IMR-90 (cell line): ENCODE measurements at regions not wholly inside any gene's neighbourhood (a gene's known extent, or its start where the extent isn't known, plus 50 kb on each side); places are given as distances from the start of the nearest gene placed in this dataset.

Source experiments
- CEBPB ChIP-seq: IDR thresholded peaks from 2 replicates; pipeline ENCODE4 v1.6.1; 2012; ENCODE audit warnings: low read depth, low read length, improper control_type of control experiment
- CHD1 ChIP-seq: IDR thresholded peaks from 2 replicates; pipeline ENCODE4 v1.6.1; 2012; ENCODE audit warnings: low read depth, low read length, improper control_type of control experiment
- NFE2L2 ChIP-seq: fragments of 150-350 bp; IDR thresholded peaks from 2 replicates; pipeline ENCODE4 v1.6.1; 2016; ENCODE audit warnings: low read depth, mild to moderate bottlenecking, low read length
- POLR2A ChIP-seq: IDR thresholded peaks from 2 replicates; pipeline ENCODE4 v1.6.1; 2012; ENCODE audit warnings: mild to moderate bottlenecking, low read depth, low read length
- RAD21 ChIP-seq: IDR thresholded peaks from 2 replicates; pipeline ENCODE4 v1.6.1; 2012; ENCODE audit warnings: low read length, improper control_type of control experiment
- RCOR1 ChIP-seq: IDR thresholded peaks from 2 replicates; pipeline ENCODE4 v1.6.1; 2012; ENCODE audit warnings: mild to moderate bottlenecking, low read length, improper control_type of control experiment; ENCODE audit not compliant: insufficient replicate concordance
- SMC3 ChIP-seq: fragments of 150-350 bp; IDR thresholded peaks from 2 replicates; pipeline ENCODE4 v1.6.1; 2016; ENCODE audit warnings: low read depth, mild to moderate bottlenecking, antibody characterized with exemption, low read length, moderate library complexity
- TF ChIP-seq, protein P1 (sequence below): conservative IDR thresholded peaks from 2 replicates; pipeline ENCODE4 v1.5.1; 2012; ENCODE audit warnings: mild to moderate bottlenecking, low read depth, low read length, improper control_type of control experiment
- TF ChIP-seq, protein P2 (sequence below): fragments of 150-350 bp; IDR thresholded peaks from 2 replicates; pipeline ENCODE4 v1.6.1; 2017; ENCODE audit warnings: mild to moderate bottlenecking, antibody characterized with exemption, low read length, low read depth
- TF ChIP-seq, protein P3 (sequence below): fragments of 150-350 bp; IDR thresholded peaks from 2 replicates; pipeline ENCODE4 v1.6.1; 2016; ENCODE audit warnings: low read depth, mild to moderate bottlenecking, low read length, moderate library complexity, borderline replicate concordance

DNA sequence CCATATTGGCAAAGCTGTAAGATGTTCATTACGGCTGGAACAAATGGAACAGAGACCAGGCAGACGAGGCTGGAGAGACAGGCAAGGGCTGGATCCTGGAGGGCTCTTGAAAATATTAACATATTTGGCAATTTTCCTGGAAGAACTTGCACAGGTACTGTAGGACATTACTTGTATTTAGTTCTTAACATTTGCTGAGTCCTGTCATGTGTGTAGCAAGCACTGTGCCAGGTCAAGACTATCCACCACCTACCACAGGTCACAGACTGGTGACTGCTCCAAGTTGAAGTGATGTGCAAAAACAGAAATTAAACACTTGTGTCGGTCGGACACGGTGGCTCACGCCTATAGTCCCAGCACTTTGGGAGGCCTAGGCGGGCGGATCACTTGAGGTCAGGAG, 58.7 kb upstream of the TNRC6B start:
- TF ChIP-seq, protein P1, sequence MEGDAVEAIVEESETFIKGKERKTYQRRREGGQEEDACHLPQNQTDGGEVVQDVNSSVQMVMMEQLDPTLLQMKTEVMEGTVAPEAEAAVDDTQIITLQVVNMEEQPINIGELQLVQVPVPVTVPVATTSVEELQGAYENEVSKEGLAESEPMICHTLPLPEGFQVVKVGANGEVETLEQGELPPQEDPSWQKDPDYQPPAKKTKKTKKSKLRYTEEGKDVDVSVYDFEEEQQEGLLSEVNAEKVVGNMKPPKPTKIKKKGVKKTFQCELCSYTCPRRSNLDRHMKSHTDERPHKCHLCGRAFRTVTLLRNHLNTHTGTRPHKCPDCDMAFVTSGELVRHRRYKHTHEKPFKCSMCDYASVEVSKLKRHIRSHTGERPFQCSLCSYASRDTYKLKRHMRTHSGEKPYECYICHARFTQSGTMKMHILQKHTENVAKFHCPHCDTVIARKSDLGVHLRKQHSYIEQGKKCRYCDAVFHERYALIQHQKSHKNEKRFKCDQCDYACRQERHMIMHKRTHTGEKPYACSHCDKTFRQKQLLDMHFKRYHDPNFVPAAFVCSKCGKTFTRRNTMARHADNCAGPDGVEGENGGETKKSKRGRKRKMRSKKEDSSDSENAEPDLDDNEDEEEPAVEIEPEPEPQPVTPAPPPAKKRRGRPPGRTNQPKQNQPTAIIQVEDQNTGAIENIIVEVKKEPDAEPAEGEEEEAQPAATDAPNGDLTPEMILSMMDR = no peak
- TF ChIP-seq RAD21 (no peak), POLR2A (no peak), RCOR1 (no peak), SMC3 (no peak), CEBPB (no peak), CHD1 (no peak), NFE2L2 (no peak)
- TF ChIP-seq, protein P2, sequence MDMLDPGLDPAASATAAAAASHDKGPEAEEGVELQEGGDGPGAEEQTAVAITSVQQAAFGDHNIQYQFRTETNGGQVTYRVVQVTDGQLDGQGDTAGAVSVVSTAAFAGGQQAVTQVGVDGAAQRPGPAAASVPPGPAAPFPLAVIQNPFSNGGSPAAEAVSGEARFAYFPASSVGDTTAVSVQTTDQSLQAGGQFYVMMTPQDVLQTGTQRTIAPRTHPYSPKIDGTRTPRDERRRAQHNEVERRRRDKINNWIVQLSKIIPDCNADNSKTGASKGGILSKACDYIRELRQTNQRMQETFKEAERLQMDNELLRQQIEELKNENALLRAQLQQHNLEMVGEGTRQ = no peak
- TF ChIP-seq, protein P3, sequence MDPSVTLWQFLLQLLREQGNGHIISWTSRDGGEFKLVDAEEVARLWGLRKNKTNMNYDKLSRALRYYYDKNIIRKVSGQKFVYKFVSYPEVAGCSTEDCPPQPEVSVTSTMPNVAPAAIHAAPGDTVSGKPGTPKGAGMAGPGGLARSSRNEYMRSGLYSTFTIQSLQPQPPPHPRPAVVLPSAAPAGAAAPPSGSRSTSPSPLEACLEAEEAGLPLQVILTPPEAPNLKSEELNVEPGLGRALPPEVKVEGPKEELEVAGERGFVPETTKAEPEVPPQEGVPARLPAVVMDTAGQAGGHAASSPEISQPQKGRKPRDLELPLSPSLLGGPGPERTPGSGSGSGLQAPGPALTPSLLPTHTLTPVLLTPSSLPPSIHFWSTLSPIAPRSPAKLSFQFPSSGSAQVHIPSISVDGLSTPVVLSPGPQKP = no peak
